GM13976 (cell line): ENCODE measurements at regions not wholly inside any gene's neighbourhood (a gene's known extent, or its start where the extent isn't known, plus 50 kb on each side); places are given as distances from the start of the nearest gene placed in this dataset.
"Not testable (repeated sequence)": the region's sequence is repeated elsewhere in the genome, so short reads cannot be mapped to it uniquely, and the experiment has no call there.

Source experiments
- DNase-seq: peaks from one replicate; pipeline ENCODE4 v3.0.0; 2012; ENCODE audit warnings: low spot score
- CTCF ChIP-seq: IDR thresholded peaks from 2 replicates; pipeline ENCODE4 v1.5.1; 2012; ENCODE audit warnings: borderline replicate concordance, mild to moderate bottlenecking; ENCODE audit not compliant: insufficient read depth; ENCODE audit errors: extremely low read depth, missing control alignments, control extremely low read depth
- in situ Hi-C: fragments of 300-500 bp; cut with MboI; formaldehyde crosslinking; loops from one replicate; pipeline ENCODE4 v1.12.0; 2022; ENCODE audit warnings: low sequenced_read_pairs, mixed read lengths, inconsistent platforms; ENCODE audit not compliant: unreplicated experiment

DNA sequence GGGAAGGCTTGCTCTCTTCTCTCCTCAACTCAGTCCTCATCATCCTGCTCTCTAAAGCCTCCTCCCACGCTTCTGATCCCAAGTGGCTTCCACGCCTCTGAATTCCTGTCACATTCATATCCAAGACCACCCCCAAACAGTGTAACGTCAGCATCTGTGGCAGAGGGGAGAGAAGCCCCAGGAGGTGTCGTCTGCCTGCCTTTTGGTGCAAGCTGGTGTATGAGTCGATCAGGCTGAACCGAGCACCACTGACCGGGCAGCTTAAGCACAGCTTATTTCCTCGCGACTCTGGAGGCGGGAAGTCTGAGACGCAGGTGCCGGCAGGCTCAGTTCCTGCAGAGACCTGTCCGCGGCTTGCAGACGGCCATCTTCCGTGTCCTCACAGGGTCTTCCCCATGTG lies 123.8 kb upstream of the RAB4A start:
- no peak for TF ChIP-seq CTCF
- DNase-seq: no peak
- in situ Hi-C loops: no loop called here

DNA sequence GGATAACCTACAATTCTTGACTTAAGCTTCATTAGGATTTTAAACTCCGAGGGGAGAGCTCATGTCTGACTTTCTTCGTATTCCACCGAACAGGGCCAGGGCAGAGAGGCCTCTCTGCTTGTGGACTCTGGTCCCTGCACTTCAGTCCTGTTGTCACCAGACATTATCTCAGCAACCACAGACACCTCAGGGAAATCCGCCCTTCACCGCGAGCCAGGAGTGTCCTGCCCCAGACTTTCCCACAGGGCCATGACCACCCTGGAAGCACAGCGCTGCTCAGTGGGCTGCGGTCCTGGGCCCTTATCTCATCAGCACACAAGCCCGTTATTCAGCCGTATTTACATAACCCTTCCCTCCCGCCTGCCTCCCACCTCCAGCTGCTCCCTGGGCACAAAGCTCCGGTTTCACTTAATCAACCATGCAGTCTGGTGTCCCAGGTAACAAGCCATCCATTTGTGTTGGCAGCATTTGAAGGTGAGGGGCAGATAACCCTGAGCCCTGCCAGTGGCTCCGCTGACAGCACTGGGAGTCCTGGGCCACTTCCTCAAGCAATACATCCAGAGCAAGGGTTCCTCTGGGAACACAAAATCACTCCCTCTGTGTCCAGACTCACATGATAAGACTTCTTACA lies 122.8 kb upstream of the RAB4A start:
- no peak for TF ChIP-seq CTCF
- in situ Hi-C loops: no loop called here
- no peak for DNase-seq

- no peak for TF ChIP-seq CTCF
These were observed 122.2 kb upstream of the RAB4A start for GRCh38 chr1:229148743-229149142.

DNA sequence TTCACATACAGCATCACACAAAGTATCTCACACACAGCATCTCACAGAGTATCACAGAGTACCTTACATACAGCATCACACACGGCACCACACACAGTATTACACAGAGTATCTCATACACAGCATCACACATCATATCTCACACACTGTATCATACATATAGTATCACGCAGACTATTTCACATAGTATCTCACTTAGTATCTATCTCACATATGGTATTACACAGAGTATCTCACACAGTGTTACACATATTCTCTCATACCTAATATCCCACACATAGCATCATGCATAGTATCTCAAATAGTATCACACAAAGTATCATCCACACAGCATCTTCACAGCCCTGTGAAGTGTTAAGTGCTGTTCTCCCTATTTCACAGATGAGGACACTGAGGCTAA lies 121.5 kb upstream of the RAB4A start:
- no peak for TF ChIP-seq CTCF
- DNase-seq: no peak
- in situ Hi-C loops: no loop called here

More at GRCh38 chr1:229148743-229149142, 122.2 kb upstream of the RAB4A start:
- DNase-seq: no peak
- in situ Hi-C loops: no loop called here

GRCh38 chr1:229150518-229150917 lies 120.4 kb upstream of the RAB4A start:
- in situ Hi-C loops: no loop called here
- no peak for TF ChIP-seq CTCF

DNA sequence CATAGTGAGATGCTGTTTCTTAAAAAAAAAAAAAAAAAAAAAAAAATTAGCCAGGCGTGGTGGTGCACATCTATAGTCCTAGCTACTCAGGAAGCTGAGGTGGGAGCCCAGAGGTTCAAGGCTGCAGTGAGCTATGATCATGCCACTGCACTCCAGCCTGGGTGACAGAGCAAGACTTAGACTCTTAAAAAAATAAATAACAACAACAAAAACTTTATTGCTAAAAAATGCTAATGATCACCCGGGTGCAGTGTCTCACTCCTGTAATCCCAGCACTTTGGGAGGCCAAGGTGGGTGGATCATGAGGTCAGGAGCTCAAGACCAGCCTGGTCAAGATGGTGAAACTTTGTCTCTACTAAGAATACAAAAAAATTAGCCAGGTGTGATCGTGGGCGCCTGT lies 119.5 kb upstream of the RAB4A start:
- DNase-seq, in situ Hi-C loops: not testable (repeated sequence)

More at GRCh38 chr1:229150518-229150917, 120.4 kb upstream of the RAB4A start:
- no peak for DNase-seq

DNA sequence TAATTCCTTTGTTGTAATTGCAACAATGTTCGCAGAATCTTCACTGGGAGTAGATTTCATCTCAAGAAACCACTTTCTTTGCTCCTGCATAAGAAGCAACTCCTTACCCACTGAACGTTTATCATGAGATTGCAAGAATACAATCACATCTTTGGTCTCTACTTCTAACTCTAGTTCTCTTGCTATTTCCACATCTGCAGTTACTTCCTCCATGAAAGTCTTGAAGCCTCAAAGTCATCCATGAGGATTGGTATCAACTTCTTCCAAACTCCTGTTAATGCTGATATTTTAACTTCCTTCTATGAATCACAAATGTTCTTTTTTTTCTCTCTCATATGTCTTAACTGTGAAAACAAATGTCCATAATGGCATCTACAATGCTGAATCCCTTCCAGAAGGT lies 118.6 kb upstream of the RAB4A start:
- in situ Hi-C loops: no loop called here
- no peak for DNase-seq
- TF ChIP-seq CTCF: no peak
